ENCODE measurements at regions not wholly inside any gene's neighbourhood (a gene's known extent, or its start where the extent isn't known, plus 50 kb on each side); places are given as distances from the start of the nearest gene placed in this dataset.

- TF ChIP-seq CTCF (IDR thresholded peaks at IDR 0.05) = no peak
- no peak for TF ChIP-seq POLR2A (IDR thresholded peaks at IDR 0.05)
Observed at GRCh38 chr11:79747406-79747805, 306.6 kb upstream of the TENM4 start.

All from sigmoid colon (tissue), 3 donors.